Mucosa of descending colon (tissue), 3 donors: ENCODE measurements at regions not wholly inside any gene's neighbourhood (a gene's known extent, or its start where the extent isn't known, plus 50 kb on each side); places are given as distances from the start of the nearest gene placed in this dataset.

Experiments used
- ATAC-seq: fragments of 200-7000 bp; cut with Tn5 transposase; one replicate; pipeline ENCODE4 v1.9.1; 2020; ENCODE audit warnings: mild to moderate bottlenecking, moderate library complexity
- DNase-seq, 3 donors: peaks; one replicate each; pipeline ENCODE4 v3.0.0-alpha.2; 2020
- H3K36me3 ChIP-seq: fragments of 200-600 bp; one replicate; pipeline ENCODE4 v1.8.0; 2021; ENCODE audit warnings: low read depth, mild to moderate bottlenecking
- H3K4me1 ChIP-seq: fragments of 200-600 bp; one replicate; pipeline ENCODE4 v1.8.0; 2021; ENCODE audit warnings: low read depth, mild to moderate bottlenecking
- H3K4me3 ChIP-seq: fragments of 200-600 bp; one replicate; pipeline ENCODE4 v1.8.0; 2021; ENCODE audit warnings: mild to moderate bottlenecking
- H3K9me3 ChIP-seq: fragments of 200-600 bp; one replicate; pipeline ENCODE4 v1.8.0; 2021; ENCODE audit warnings: mild to moderate bottlenecking
- CTCF ChIP-seq: fragments of 200-600 bp; IDR thresholded peaks from one replicate; pipeline ENCODE4 v1.8.0; 2022; ENCODE audit warnings: antibody characterized with exemption, mild to moderate bottlenecking
- intact Hi-C, 2 donors: fragments of 100-400 bp; cut with DNase I in 1 of 2; cut with micrococcal nuclease in 1 of 2; formaldehyde crosslinking; loops; one replicate each; pipeline versions ENCODE4 v1.11.0 to v1.11.1; 2022; cut with DNase I, micrococcal nuclease
- donor health status: DM: no; HTN: no; CAD: no; lungs with moderate emphysema.
- donor health status: DM: no; HTN: no; CAD: no.
- donor health status: DM: no; HTN: yes; CAD: no.

GRCh38 chr1:82223091-82223490, 422.4 kb downstream of the ADGRL2 start:
- ATAC-seq (no peak), DNase-seq (no peak)
- intact Hi-C loops: no loop called here
- no peak for TF ChIP-seq CTCF
- Histone ChIP-seq H3K9me3 (no peaks in the 10 kb centered on the region), H3K36me3 (no peaks in the 10 kb centered on the region), H3K4me3 (no peak overlapping the region), H3K4me1 (no peaks in the 10 kb centered on the region)

- no peak overlapping the region for H3K4me3 ChIP-seq
- H3K9me3 ChIP-seq: no peaks in the 10 kb centered on the region
- DNase-seq: no peak
- H3K4me1 ChIP-seq: no peaks in the 10 kb centered on the region
- ATAC-seq: no peak
- intact Hi-C loops: no loop called here
- H3K36me3 ChIP-seq: no peaks in the 10 kb centered on the region
- no peak for TF ChIP-seq CTCF
These were observed 421.0 kb downstream of the ADGRL2 start for GRCh38 chr1:82221721-82222120.

GRCh38 chr1:82220754-82221153, 420.0 kb downstream of the ADGRL2 start:
- DNase-seq (no peak), ATAC-seq (no peak)
- no peak overlapping the region for H3K4me3 ChIP-seq
- TF ChIP-seq CTCF: no peak
- H3K9me3 ChIP-seq: no peaks in the 10 kb centered on the region
- H3K36me3 ChIP-seq: no peaks in the 10 kb centered on the region
- H3K4me1 ChIP-seq: no peaks in the 10 kb centered on the region
- intact Hi-C loops: no loop called here

DNA sequence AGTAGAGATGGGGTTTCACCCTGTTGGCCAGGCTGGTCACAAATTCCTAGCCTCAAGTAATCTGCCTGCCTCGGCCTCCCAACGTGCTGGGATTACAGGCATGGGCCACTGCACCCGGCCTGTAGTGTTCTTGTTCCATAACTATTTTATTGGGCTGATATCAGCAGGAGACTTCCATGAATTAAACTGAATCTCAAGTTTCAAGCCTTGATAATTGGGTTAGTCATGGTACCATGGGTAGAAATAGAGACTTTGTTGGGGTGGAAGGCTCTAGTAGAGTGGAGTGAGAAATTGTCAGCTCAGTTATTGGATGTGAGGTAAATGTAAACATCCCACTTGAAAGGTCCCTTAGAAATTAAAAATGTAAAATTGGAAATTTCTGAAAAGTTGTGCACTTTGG, 419.1 kb downstream of the ADGRL2 start:
- Histone ChIP-seq H3K4me3 (no peak overlapping the region), H3K36me3 (no peaks in the 10 kb centered on the region), H3K4me1 (no peaks in the 10 kb centered on the region), H3K9me3 (no peaks in the 10 kb centered on the region)
- TF ChIP-seq CTCF: no peak
- ATAC-seq: no peak
- intact Hi-C loops: no loop called here
- no peak for DNase-seq

GRCh38 chr1:82218846-82219245, 418.1 kb downstream of the ADGRL2 start:
- ATAC-seq (no peak), DNase-seq (no peak)
- intact Hi-C loops: no loop called here
- Histone ChIP-seq H3K4me1 (no peaks in the 10 kb centered on the region), H3K4me3 (no peak overlapping the region), H3K36me3 (no peaks in the 10 kb centered on the region), H3K9me3 (no peaks in the 10 kb centered on the region)
- no peak for TF ChIP-seq CTCF

DNA sequence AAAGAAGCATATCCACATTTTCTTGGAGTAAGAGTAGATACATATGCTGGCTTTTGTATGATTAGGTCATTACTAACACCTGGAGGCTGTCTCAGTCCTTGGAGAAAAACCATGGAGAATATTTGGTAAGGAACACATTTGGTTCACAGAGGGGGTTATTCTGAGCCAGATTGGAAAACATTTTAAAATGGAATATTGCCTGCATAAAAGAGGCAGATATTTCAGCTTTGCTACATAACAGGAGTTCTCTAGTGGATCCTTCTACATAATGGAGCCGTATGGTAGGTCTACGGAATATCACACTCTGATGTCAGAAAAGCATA, 415.1 kb downstream of the ADGRL2 start:
- ATAC-seq: no peak
- Histone ChIP-seq H3K4me3 (no peak overlapping the region), H3K9me3 (no peaks in the 10 kb centered on the region), H3K4me1 (no peaks in the 10 kb centered on the region), H3K36me3 (no peaks in the 10 kb centered on the region)
- no peak for DNase-seq
- no peak for TF ChIP-seq CTCF
- intact Hi-C loops: no loop called here
